PC-3 (cell line): ENCODE measurements at regions not wholly inside any gene's neighbourhood (a gene's known extent, or its start where the extent isn't known, plus 50 kb on each side); places are given as distances from the start of the nearest gene placed in this dataset.
"Not testable (repeated sequence)": the region's sequence is repeated elsewhere in the genome, so short reads cannot be mapped to it uniquely, and the experiment has no call there.

Source experiments
- ATAC-seq: fragments of 200-7000 bp; cut with Tn5 transposase; 2 replicates; pipeline ENCODE4 v1.9.1; 2020; ENCODE audit warnings: mild to moderate bottlenecking, moderate library complexity
- BruUV-seq: library from RNA; stranded (reverse); fragments of 400-500 nt; replicated peaks from 2 replicates; lab custom pipeline; 2021; lab: Mats Ljungman, UMichigan
- CTCF ChIA-PET: fragments of 300-600 bp; sonication (Branson Sonifier 250); formaldehyde crosslinking; loops from one replicate; lab custom pipeline; 2022; ENCODE audit warnings: antibody characterized with exemption; lab: Charles Lee
- POLR2A ChIA-PET: fragments of 300-600 bp; sonication (Branson Sonifier 250); formaldehyde crosslinking; loops from one replicate; lab custom pipeline; 2022; ENCODE audit warnings: antibody characterized with exemption; ENCODE audit not compliant: unreplicated experiment; lab: Charles Lee
- DNase-seq: peaks from one replicate; pipeline ENCODE4 v3.0.0-alpha.2; 2015
- H2AFZ ChIP-seq: fragments of 300-600 bp; sonication (generic); 2 replicates; pipeline ENCODE4 v1.6.0; 2016; ENCODE audit warnings: antibody characterized with exemption, low read length
- H3F3A ChIP-seq: fragments of 300-600 bp; sonication (generic); one replicate; pipeline ENCODE4 v1.6.0; 2017; ENCODE audit warnings: antibody characterized with exemption, low read length, control low read depth, mild to moderate bottlenecking; ENCODE audit not compliant: unreplicated experiment
- H3K27ac ChIP-seq: fragments of 300-600 bp; sonication (generic); 2 replicates; pipeline ENCODE4 v1.5.1; 2016; ENCODE audit warnings: mild to moderate bottlenecking, low read length
- H3K27me3 ChIP-seq: fragments of 300-600 bp; sonication (generic); 2 replicates; pipeline ENCODE4 v1.6.1; 2016; ENCODE audit warnings: low read length, mixed read lengths
- H3K36me3 ChIP-seq: fragments of 300-600 bp; sonication (generic); 2 replicates; pipeline ENCODE4 v1.6.1; 2016; ENCODE audit warnings: low read depth, mixed run types, low read length, mixed read lengths
- H3K4me1 ChIP-seq: fragments of 300-600 bp; sonication (generic); 2 replicates; pipeline ENCODE4 v1.5.1; 2016; ENCODE audit warnings: low read length; ENCODE audit not compliant: insufficient read depth
- H3K4me2 ChIP-seq: fragments of 300-600 bp; sonication (generic); 2 replicates; pipeline ENCODE4 v1.6.0; 2016; ENCODE audit warnings: low read length
- H3K4me3 ChIP-seq: fragments of 300-600 bp; sonication (generic); 2 replicates; pipeline ENCODE4 v1.5.1; 2016; ENCODE audit warnings: mild to moderate bottlenecking, low read length, mixed read lengths
- H3K79me2 ChIP-seq: fragments of 300-600 bp; sonication (generic); 2 replicates; pipeline ENCODE4 v1.6.1; 2017; ENCODE audit warnings: low read length, mixed read lengths
- H3K9ac ChIP-seq: fragments of 300-600 bp; sonication (generic); 2 replicates; pipeline ENCODE4 v1.6.0; 2016; ENCODE audit warnings: mild to moderate bottlenecking, low read length
- H3K9me2 ChIP-seq: fragments of 300-600 bp; sonication (generic); replicated peaks from 2 replicates; pipeline ENCODE4 v1.6.1; 2016; ENCODE audit warnings: mixed run types, low read length, mixed read lengths
- H3K9me3 ChIP-seq: fragments of 300-600 bp; sonication (generic); 2 replicates; pipeline ENCODE4 v1.6.1; 2016; ENCODE audit warnings: low read length, mixed read lengths
- H4K20me1 ChIP-seq: fragments of 300-600 bp; sonication (generic); 2 replicates; pipeline ENCODE4 v1.6.1; 2016; ENCODE audit warnings: low read length, mixed read lengths
- EZH2 ChIP-seq: fragments of 300-600 bp; sonication (generic); IDR thresholded peaks from one replicate; pipeline ENCODE4 v1.6.1; 2017; ENCODE audit warnings: antibody characterized with exemption, mild to moderate bottlenecking, low read length; ENCODE audit not compliant: unreplicated experiment
- EZH2phosphoT487 ChIP-seq: fragments of 300-600 bp; sonication (generic); IDR thresholded peaks from 2 replicates; pipeline ENCODE4 v1.6.1; 2018; ENCODE audit warnings: mild to moderate bottlenecking, antibody characterized with exemption, low read length, borderline replicate concordance
- intact Hi-C: fragments of 100-400 bp; cut with micrococcal nuclease; formaldehyde crosslinking; loops from 2 replicates; pipeline ENCODE4 v1.9.0; 2023
- TF ChIP-seq, protein P1 (sequence below): fragments of 300-600 bp; sonication (generic); conservative IDR thresholded peaks from 2 replicates; pipeline ENCODE4 v1.5.1; 2017; ENCODE audit warnings: antibody characterized with exemption, low read depth, mild to moderate bottlenecking, low read length

GRCh38 chr4:43189741-43190140 is 297.2 kb downstream of the GRXCR1 start:
- Histone ChIP-seq H3K4me2 (no peak overlapping the region), H3F3A (no peaks in the 10 kb centered on the region), H3K27me3 (no peaks in the 10 kb centered on the region), H3K36me3 (no peaks in the 10 kb centered on the region), H3K27ac (no peak overlapping the region), H3K9me2 (no peaks in the 10 kb centered on the region), H2AFZ (no peak overlapping the region), H3K4me3 (no peak overlapping the region), H3K79me2 (no peaks in the 10 kb centered on the region), H3K4me1 (no peaks in the 10 kb centered on the region), H3K9ac (no peak overlapping the region), H3K9me3 (no peaks in the 10 kb centered on the region), H4K20me1 (no peaks in the 10 kb centered on the region)
- DNase-seq (no peak), ATAC-seq (no peak)
- ChIA-PET CTCF (no interaction called here), POLR2A (no interaction called here)
- BruUV-seq: no TSS peak
- intact Hi-C loops: no loop called here
- TF ChIP-seq, protein P1, sequence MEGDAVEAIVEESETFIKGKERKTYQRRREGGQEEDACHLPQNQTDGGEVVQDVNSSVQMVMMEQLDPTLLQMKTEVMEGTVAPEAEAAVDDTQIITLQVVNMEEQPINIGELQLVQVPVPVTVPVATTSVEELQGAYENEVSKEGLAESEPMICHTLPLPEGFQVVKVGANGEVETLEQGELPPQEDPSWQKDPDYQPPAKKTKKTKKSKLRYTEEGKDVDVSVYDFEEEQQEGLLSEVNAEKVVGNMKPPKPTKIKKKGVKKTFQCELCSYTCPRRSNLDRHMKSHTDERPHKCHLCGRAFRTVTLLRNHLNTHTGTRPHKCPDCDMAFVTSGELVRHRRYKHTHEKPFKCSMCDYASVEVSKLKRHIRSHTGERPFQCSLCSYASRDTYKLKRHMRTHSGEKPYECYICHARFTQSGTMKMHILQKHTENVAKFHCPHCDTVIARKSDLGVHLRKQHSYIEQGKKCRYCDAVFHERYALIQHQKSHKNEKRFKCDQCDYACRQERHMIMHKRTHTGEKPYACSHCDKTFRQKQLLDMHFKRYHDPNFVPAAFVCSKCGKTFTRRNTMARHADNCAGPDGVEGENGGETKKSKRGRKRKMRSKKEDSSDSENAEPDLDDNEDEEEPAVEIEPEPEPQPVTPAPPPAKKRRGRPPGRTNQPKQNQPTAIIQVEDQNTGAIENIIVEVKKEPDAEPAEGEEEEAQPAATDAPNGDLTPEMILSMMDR: no peak
- no peak for TF ChIP-seq EZH2phosphoT487
- no peak for TF ChIP-seq EZH2

DNA sequence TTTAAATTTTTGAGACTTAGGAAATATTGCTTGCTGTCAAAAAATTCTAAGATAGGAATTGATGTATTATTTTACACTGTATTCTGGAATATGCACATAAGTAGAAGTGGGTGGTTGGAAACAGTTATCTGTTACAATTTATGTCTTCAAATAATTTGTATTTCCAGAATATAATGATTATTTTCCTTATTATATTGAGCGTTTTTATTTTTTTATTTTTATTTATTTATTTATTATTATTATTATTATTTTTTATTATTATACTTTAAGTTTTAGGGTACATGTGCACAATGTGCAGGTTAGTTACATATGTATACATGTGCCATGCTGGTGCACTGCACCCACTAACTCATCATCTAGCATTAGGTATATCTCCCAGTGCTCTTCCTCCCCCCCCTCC is 320.1 kb downstream of the GRXCR1 start:
- H3K4me1 ChIP-seq, H4K20me1 ChIP-seq, H3K4me3 ChIP-seq, H3K36me3 ChIP-seq, H3K9ac ChIP-seq, H3K9me2 ChIP-seq, ATAC-seq, POLR2A ChIA-PET, CTCF ChIA-PET, BruUV-seq, H3K27me3 ChIP-seq, DNase-seq, H2AFZ ChIP-seq, H3K9me3 ChIP-seq, H3K4me2 ChIP-seq, H3K79me2 ChIP-seq, H3K27ac ChIP-seq, H3F3A ChIP-seq, intact Hi-C loops: not testable (repeated sequence)

GRCh38 chr4:43223820-43224219 is 331.3 kb downstream of the GRXCR1 start:
- ATAC-seq: no peak
- no peak for TF ChIP-seq EZH2phosphoT487

DNA sequence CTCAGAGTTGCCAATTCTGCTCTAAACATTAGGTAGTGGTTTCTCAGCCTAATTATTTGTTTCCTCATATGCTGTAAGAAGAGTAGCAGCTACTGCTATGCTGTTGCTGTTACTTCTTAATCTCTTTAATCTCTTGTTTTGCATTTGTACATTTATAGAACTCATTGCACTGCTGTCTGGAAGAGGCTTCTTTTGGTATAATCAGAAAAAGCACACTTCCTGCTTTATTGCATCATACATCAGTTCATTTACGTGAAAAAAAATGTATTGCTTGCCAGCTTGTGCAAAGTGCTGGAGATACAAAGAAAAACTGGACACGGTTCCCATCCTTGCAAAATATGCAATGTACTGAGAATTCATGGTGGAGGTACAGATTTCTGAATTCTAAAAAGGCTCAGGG is 332.0 kb downstream of the GRXCR1 start:
- intact Hi-C loops: no loop called here
- H4K20me1 ChIP-seq: no peaks in the 10 kb centered on the region
- no peaks in the 10 kb centered on the region for H3K4me1 ChIP-seq
- no peaks in the 10 kb centered on the region for H3K36me3 ChIP-seq
- H3F3A ChIP-seq: no peaks in the 10 kb centered on the region
- no peak for DNase-seq
- ChIA-PET POLR2A (no interaction called here), CTCF (no interaction called here)
- H3K9me3 ChIP-seq: no peaks in the 10 kb centered on the region
- TF ChIP-seq, protein P1: no peak
- no peak for TF ChIP-seq EZH2phosphoT487
- no peak for TF ChIP-seq EZH2
- no peak for ATAC-seq
- no peak overlapping the region for H3K4me2 ChIP-seq
- H2AFZ ChIP-seq: no peak overlapping the region
- H3K27ac ChIP-seq: no peak overlapping the region
- no TSS peak for BruUV-seq
- H3K27me3 ChIP-seq: no peaks in the 10 kb centered on the region
- no peak overlapping the region for H3K4me3 ChIP-seq
- H3K79me2 ChIP-seq: no peaks in the 10 kb centered on the region
- H3K9ac ChIP-seq: no peak overlapping the region
- H3K9me2 ChIP-seq: no peaks in the 10 kb centered on the region

More at GRCh38 chr4:43223820-43224219, 331.3 kb downstream of the GRXCR1 start:
- POLR2A ChIA-PET: no interaction called here
- no peak overlapping the region for H2AFZ ChIP-seq
- no peak overlapping the region for H3K4me2 ChIP-seq
- no peaks in the 10 kb centered on the region for H3F3A ChIP-seq
- no peak overlapping the region for H3K9ac ChIP-seq
- no peak for DNase-seq
- H3K9me2 ChIP-seq: no peaks in the 10 kb centered on the region
- no peak overlapping the region for H3K27ac ChIP-seq
- CTCF ChIA-PET: no interaction called here
- BruUV-seq: no TSS peak
- intact Hi-C loops: no loop called here
- no peak overlapping the region for H3K4me3 ChIP-seq
- H3K79me2 ChIP-seq: no peaks in the 10 kb centered on the region
- H3K27me3 ChIP-seq: no peaks in the 10 kb centered on the region
- no peaks in the 10 kb centered on the region for H3K36me3 ChIP-seq
- H4K20me1 ChIP-seq: no peaks in the 10 kb centered on the region
- H3K9me3 ChIP-seq: no peaks in the 10 kb centered on the region
- H3K4me1 ChIP-seq: no peaks in the 10 kb centered on the region
